Heart right ventricle (tissue), 16 donors: ENCODE measurements at regions not wholly inside any gene's neighbourhood (a gene's known extent, or its start where the extent isn't known, plus 50 kb on each side); places are given as distances from the start of the nearest gene placed in this dataset.

ENCODE experiments used
- ATAC-seq, 8 donors: fragments of 200-7000 bp; cut with Tn5 transposase; one replicate each; pipeline ENCODE4 v1.9.1; 2020; ENCODE audit warnings: mild to moderate bottlenecking in 8 of 8, moderate library complexity in 8 of 8, moderate number of reproducible peaks in 1 of 8
- DNase-seq, 2 donors: peaks; one replicate each; pipeline ENCODE4 v3.0.0-alpha.2; 2020
- H3K27ac ChIP-seq, 10 donors: fragments of 200-600 bp; sonication (generic) in 2 of 10; one replicate each; pipeline versions ENCODE4 v1.5.0 to v1.8.0; 2020 to 2022; ENCODE audit warnings: mild to moderate bottlenecking in 3 of 10
- H3K27me3 ChIP-seq, 7 donors: fragments of 200-600 bp; one replicate each; pipeline ENCODE4 v1.8.0; 2021 to 2022; ENCODE audit warnings: mild to moderate bottlenecking in 2 of 7
- H3K36me3 ChIP-seq, 9 donors: fragments of 200-600 bp; sonication (generic) in 1 of 9; one replicate each; pipeline versions ENCODE4 v1.5.0 to v1.8.0; 2020 to 2022; ENCODE audit warnings: mild to moderate bottlenecking in 2 of 9
- H3K4me1 ChIP-seq, 9 donors: fragments of 200-600 bp; sonication (generic) in 1 of 9; one replicate each; pipeline versions ENCODE4 v1.5.0 to v1.8.0; 2020 to 2022; ENCODE audit warnings: mild to moderate bottlenecking in 4 of 9
- H3K4me3 ChIP-seq, 10 donors: fragments of 200-600 bp; sonication (generic) in 2 of 10; one replicate each; pipeline versions ENCODE4 v1.5.0 to v1.8.0; 2020 to 2022; ENCODE audit warnings: mild to moderate bottlenecking in 7 of 10, moderate library complexity in 2 of 10
- H3K9me3 ChIP-seq, 11 donors: fragments of 200-600 bp in 10 of 11; sonication (generic) in 2 of 11; one replicate each; pipeline versions ENCODE4 v1.5.0 to v1.8.0; 2013 to 2022; ENCODE audit warnings: mild to moderate bottlenecking in 2 of 11, control low read depth in 1 of 11, moderate library complexity in 1 of 11
- CTCF ChIP-seq, 9 donors: fragments of 200-600 bp; sonication (generic) in 2 of 9; IDR thresholded peaks; one replicate each; pipeline versions ENCODE4 v1.5.0 to v1.8.0; 2021 to 2022; ENCODE audit warnings: antibody characterized with exemption in 9 of 9, mild to moderate bottlenecking in 5 of 9, moderate library complexity in 1 of 9
- WGBS, 2 donors: extraction: QIAGEN DNeasy Blood & Tissue Kit; methylation state at CpG; one replicate each; pipeline ENCODE4 v1.1.7; 2013; ENCODE audit warnings: inconsistent platforms in 1 of 2; 5-methylcytosine and 5-hydroxymethylcytosine counted together
- intact Hi-C, 10 donors: fragments of 100-400 bp; cut with DNase I; formaldehyde crosslinking; loops; one replicate each; pipeline versions ENCODE4 v1.11.1 to v1.14.2; 2022
- donor health status: Arrhythmogenic right ventricular cardiomyopathy.
- donor health status: ischemic (EF 13 %, LVEDD 7.1; RV severe dilation, severe dysfunction).
- donor health status: healthy with polysubstance abuse.
- donor health status: DM: no; HTN: yes; CAD: no.
- donor health status: DM: no; HTN: no; CAD: no.
- donor health status: ischemic (EF 25% LVEDD 6.9; RV normal size, moderate dysfunction).
- donor health status: ischemic (EF 25% LVEDD 5.7; RV mildly dilated, moderate dysfunction).
- donor health status: healthy.
- donor health status: DM: yes; HTN: yes; CAD: no.
- donor health status: Ischemic cardiomyopathy.
- donor health status: ischemic (EF 35%, LVEDD 5.7; RV mildly dilated, moderate dysfunction).
- donor health status: nonischemic (EF 11% LVEDD 7.7; RV severe dilation, severe dysfunction).
- donor health status: DM: yes; HTN: yes; CAD: no.
- donor health status: PGD.
- donor health status: ischemic (EF 29% LVEDD 5.4; RV normal size, mild dysfunction).
- donor health status: nonischemic (EF 23%, LVEDD 6.1; RV moderate dilation, normal function).

- Histone ChIP-seq H3K27me3 (peaks cover 0 to 7% (median 0%) of the 10 kb centered on the region in 7 donors), H3K4me1 (no peaks in the 10 kb centered on the region), H3K9me3 (peaks cover 0 to 20% (median 5%) of the 10 kb centered on the region in 11 donors), H3K4me3 (no peak overlapping the region), H3K27ac (no peak overlapping the region), H3K36me3 (no peaks in the 10 kb centered on the region)
- no peak for TF ChIP-seq CTCF (IDR thresholded peaks at IDR 0.05)
- intact Hi-C loops, result no loop called here
- ATAC-seq (no peak), DNase-seq (no peak)
- WGBS, 2 donors, result 77 to 81% methylated on average over 3 of the region's 3 CpGs
These were observed 291.9 kb upstream of the NOX3 start for GRCh38 chr6:155747491-155747890.

GRCh38 chr6:155740781-155741399 is 285.3 kb upstream of the NOX3 start:
- intact Hi-C loops, result no loop called here
- TF ChIP-seq CTCF (IDR thresholded peaks at IDR 0.05), result no peak
- peaks cover 0 to 6% (median 0%) of the 10 kb centered on the region in 7 donors for H3K27me3 ChIP-seq
- DNase-seq (no peak), ATAC-seq (no peak)
- H3K9me3 ChIP-seq, result peaks cover 0 to 9% (median 0%) of the 10 kb centered on the region in 11 donors
- no peak overlapping the region for H3K4me3 ChIP-seq
- 86 to 95% methylated on average over 1 of the region's 1 CpG for WGBS, 2 donors
- no peaks in the 10 kb centered on the region for H3K4me1 ChIP-seq
- H3K36me3 ChIP-seq, result no peaks in the 10 kb centered on the region
- no peak overlapping the region for H3K27ac ChIP-seq

- H3K36me3 ChIP-seq, result no peaks in the 10 kb centered on the region
- no peak for ATAC-seq
- WGBS, 2 donors, result 58 to 59% methylated on average over 3 of the region's 3 CpGs
- H3K4me1 ChIP-seq, result no peaks in the 10 kb centered on the region
- DNase-seq, result no peak
- H3K9me3 ChIP-seq, result peaks cover 0 to 9% (median 0%) of the 10 kb centered on the region in 11 donors
- intact Hi-C loops, result no loop called here
- H3K27me3 ChIP-seq, result no peaks in the 10 kb centered on the region
- TF ChIP-seq CTCF (IDR thresholded peaks at IDR 0.05), result no peak
- H3K27ac ChIP-seq, result no peak overlapping the region
- no peak overlapping the region for H3K4me3 ChIP-seq
These were observed 283.0 kb upstream of the NOX3 start for GRCh38 chr6:155738602-155739105.

GRCh38 chr6:155717374-155717773 is 261.7 kb upstream of the NOX3 start:
- Histone ChIP-seq H3K9me3 (no peaks in the 10 kb centered on the region), H3K4me1 (no peaks in the 10 kb centered on the region), H3K36me3 (no peaks in the 10 kb centered on the region), H3K27ac (no peak overlapping the region), H3K4me3 (no peak overlapping the region), H3K27me3 (no peaks in the 10 kb centered on the region)
- intact Hi-C loops, result no loop called here
- DNase-seq, result no peak
- ATAC-seq, result no peak
- TF ChIP-seq CTCF (IDR thresholded peaks at IDR 0.05), result no peak
- 47 to 48% methylated on average over 1 of the region's 1 CpG for WGBS, 2 donors
